ENCODE measurements at regions not wholly inside any gene's neighbourhood (a gene's known extent, or its start where the extent isn't known, plus 50 kb on each side); places are given as distances from the start of the nearest gene placed in this dataset.
A peak's percentile ranks its signal among the peaks of the same experiment; 100 is the strongest.
"Not testable (repeated sequence)": the region's sequence is repeated elsewhere in the genome, so short reads cannot be mapped to it uniquely, and the experiment has no call there.

DNA sequence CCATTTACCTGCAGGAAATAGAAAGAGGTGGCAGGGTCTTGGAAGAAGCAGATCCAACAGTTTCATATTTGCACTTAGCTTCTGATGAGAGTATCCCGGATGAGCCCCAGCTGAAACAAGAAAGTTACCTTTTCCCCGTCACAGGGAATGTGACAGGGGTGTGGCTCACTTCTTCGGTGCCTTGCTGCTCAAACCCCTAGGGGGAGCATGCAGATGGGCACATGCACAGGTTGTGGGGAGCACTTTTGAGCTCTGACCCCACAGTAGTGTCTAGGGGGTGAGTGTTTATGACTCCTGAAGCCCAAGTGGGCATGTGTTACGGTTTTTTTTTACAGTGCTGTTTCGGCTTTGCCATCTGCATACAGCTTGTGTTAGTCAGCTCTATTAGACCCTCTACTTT lies 1221.0 kb downstream of the JRKL start:
- DNase-seq, result no peak

DNA sequence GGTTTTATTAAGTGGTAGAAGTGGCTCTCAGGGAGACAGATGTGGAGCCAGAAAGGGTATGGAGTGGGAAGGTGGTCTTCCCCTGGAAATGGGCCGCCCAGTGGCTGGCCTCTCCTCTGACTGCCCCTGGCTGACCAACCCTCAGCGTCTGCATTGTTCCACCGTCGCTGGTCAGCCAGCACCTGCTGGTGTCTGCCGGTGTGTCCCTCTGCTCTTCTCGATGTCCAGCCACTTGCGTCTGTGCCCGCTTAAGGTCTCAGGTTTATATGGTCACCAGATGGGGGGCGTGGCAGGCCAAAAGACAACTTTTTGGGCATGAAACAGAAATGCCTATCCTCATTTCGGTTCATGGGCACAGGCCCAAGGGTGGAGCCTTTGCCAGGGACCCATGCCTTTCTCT lies 1221.5 kb downstream of the JRKL start:
- DNase-seq, result no peak

GRCh38 chr11:97614606-97615005 lies 1224.8 kb downstream of the JRKL start:
- no peak for DNase-seq

- DNase-seq, result no peak
Observed at GRCh38 chr11:97615546-97615945, 1225.7 kb downstream of the JRKL start.

GRCh38 chr11:97617031-97617430 lies 1227.2 kb downstream of the JRKL start:
- DNase-seq, result no peak

DNA sequence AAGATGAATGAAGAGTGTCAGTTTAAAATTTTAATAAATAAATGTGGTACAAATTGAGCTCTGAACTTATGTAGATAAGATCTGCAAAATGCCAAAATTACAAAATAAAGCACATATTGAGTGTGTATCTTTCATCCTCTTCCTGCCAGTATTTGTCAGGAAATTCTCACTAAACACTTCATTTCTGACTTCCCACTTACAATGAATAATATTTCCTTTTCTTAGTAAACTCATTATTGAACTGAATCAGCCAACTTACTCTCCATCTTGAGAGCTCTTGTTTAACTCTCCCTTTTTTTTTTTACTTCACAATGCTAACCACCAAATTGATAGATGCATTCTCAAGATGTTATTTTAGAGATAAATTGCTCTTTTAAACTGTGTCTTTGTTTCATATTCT lies 1230.2 kb downstream of the JRKL start:
- DNase-seq, result no peak

DNA sequence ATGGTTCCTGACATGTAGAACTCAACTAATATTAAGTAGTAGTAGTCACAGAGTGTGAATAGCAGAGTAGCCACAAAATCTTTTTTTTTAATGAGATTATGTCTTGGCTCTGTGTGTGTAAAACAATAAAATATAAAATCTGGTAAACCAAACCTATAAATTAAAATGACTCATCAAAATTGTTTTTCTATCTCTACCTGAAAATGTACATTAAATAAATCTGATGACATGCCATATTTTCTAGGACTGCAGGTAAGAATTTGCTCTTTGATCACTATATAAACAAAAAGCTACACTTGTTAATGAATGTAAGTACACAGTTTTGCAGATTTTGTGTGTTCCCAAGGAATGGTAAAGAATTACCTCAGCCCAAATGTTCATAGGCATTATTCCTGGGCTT lies 1231.5 kb downstream of the JRKL start:
- no peak for DNase-seq

DNA sequence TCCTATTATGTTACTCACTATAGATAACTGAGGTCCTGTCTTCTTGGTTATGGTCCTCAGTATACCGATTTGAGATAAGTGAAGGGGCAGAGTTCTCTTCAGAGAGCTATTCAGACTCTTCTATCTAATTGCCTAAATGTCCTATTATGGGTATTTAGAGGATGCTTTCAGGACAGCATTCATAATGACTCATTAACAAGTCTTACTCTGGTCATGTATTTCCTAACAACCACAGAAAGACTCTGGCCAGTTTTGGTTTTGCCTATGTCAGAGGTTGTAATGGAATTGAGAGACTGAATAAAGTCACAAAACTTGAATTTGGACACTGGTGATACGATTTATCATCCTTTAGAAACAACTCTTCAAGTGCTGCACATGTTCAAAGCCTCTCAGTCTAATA lies 1233.0 kb downstream of the JRKL start:
- DNase-seq, result no peak

DNA sequence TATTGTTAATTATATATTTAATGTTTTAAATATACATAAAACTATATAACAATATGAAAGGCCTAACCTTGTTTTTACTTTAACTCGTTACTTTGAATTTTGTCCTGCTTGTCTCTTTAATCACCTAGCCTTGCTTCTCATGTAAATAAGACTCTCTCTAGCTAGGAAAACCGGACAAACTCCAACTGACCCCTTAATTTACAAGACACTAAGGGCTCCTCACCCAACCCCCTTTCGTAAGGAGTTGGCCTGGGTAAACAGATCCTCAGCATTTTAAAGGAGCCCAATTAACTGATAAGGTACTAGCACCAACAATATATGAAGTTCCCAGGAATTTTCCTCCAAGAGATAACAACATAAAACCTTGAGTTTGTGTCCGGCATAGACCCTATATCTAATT lies 1246.9 kb downstream of the JRKL start:
- not testable (repeated sequence) for DNase-seq

DNA sequence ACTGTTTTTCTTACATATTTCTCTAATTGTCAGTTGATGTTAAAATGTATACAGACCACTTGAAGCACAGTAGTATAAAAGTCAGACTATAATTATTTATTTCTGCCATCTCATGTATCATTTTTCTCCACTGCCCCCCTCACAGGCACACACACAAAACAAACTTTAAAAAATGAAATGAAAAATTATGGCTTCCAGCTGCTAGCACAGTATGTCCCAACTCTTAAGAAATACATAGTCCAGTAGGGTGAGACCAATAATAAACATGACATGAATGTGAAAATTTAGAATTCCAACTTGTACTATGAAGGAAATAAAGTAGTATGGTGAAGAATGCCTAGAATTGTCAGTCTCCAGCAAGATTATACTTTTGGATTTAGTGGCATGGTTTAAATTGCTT lies 1247.9 kb downstream of the JRKL start:
- DNase-seq, result no peak

DNA sequence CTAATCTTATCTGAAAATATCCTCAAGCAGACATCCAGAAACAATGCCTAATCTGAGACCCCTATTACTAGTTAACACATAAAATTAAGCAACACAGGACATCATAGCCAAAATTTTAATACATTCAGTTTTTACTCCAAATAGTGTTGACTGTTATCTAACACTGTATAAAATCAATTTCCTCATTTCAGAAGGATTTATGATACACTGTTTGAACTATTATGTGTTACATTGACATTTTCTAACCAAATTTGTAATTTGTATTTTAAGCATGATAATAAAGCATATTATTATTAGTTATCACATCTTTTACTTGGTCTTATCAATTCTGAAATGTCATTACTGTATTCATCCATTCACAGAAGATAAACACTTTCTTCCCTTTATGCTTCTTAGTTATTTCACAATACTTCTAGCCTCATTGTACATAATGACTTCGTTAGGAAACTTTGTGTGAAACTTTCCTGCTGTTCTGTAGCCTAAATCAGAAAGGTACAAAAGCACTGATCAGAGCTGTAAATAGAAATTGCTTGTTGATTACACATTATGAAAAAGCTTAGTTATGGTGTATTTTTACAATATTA lies 1248.9 kb downstream of the JRKL start:
- no peak for DNase-seq

GRCh38 chr11:97641988-97642387 lies 1252.2 kb downstream of the JRKL start:
- DNase-seq, result no peak

DNA sequence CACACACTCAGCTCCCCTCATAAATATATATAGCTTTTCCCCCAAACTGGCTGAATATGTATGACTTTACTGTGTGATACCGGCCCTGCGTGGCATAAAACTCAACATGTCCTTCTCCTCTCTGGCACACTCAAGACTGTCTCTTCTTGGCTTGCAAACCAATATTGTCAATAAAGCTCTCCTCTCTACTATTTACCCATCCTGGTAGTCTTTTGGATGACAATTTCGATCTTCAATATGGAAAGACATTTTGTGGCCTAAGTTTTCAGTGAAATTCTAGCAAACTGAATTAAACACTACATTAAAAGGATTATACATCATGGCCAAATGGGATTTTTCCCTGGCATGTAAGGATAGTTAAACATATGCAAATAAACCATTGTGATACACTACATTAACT lies 1255.9 kb downstream of the JRKL start:
- no peak for DNase-seq

- DNase-seq, result no peak
Observed at GRCh38 chr11:97656356-97656755, 1266.5 kb downstream of the JRKL start.

- DNase-seq, result no peak
Observed at GRCh38 chr11:97657852-97658251, 1268.0 kb downstream of the JRKL start.

GRCh38 chr11:97667057-97667456 lies 1277.2 kb downstream of the JRKL start:
- no peak for DNase-seq

GRCh38 chr11:97683733-97684132 lies 1293.9 kb downstream of the JRKL start:
- no peak for DNase-seq

GRCh38 chr11:97684486-97685439 lies 1295.0 kb downstream of the JRKL start:
- no peak for DNase-seq

DNA sequence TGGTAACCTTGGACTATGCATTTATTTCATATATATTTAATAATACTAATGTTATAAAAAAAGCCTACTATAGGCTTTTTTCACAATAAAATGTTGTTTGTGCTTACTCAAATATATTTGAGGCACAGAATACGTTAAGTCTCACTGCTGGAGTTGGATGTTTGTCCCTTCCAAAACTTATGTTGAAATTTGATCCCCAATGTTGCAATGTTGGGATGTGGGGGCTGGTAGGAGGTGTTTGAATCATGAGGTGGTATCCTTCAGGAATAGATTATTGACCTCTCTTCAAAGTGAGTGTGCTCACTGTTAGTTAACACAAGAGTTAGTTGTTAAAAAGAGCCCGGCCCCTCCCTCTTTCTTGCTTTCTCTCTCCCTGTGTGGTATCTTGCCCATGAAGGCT lies 1295.9 kb downstream of the JRKL start:
- DNase-seq, result no peak

- no peak for DNase-seq
Observed at GRCh38 chr11:97687111-97687510, 1297.3 kb downstream of the JRKL start.

DNA sequence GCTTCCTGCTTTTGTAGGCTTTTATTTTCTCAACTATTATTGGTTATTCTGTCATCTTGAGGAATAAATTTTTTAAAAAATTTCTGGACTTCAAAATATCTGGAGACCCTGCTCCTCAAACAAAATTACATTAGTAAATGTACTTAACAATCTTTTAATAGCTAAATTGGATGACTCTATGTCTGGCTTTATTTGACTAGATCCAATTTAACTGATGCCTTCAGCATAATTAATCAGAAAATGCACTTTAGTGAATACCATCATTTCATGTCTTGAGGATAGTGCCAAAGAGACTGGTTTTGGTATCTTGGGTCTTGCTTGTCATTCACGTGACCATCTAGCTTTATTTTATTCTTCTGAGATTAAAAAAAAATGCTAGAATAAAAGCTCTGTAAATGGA lies 1301.2 kb downstream of the JRKL start:
- no peak for DNase-seq

DNA sequence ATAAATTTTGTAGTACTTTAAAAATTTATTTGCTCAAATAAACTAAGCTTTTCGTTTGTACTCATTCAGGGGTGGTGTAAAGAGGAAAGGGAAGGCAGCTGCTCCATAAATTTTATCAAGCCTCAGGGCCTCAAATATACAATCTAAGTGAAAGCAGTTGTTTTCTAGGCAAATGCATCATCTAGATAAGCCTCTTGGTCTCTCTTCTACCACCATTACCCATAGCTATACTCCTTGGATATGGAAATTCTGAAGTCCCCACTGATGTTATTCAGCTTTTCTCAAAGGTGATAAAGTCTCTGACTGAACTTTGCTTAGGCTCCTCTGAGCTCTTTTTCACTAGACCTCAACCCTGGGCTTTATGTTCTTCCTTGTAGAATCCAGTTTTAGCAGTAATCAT lies 1313.1 kb downstream of the JRKL start:
- peak in 1 of 3 experiments; percentile 17 for DNase-seq

GRCh38 chr11:97703851-97704250 lies 1314.0 kb downstream of the JRKL start:
- DNase-seq, result no peak

DNA sequence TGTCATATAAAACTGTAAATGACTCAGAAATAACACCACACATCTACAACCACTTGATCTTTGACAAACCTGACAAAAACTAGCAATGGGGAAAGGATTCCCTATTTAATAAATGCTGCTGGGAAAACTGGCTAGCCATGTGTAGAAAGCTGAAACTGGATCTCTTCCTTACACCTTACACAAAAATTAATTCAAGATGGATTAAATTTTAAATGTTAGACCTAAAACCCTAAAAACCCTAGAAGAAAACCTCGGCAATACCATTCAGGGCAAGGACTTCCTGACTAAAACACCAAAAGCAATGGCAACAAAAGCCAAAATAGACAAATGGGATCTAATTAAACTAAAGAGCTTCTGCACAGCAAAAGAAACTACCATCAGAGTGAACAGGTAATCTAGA lies 1315.3 kb upstream of the CNTN5 start:
- DNase-seq, result peak in 2 of 3 experiments; percentile 20 to 21

DNA sequence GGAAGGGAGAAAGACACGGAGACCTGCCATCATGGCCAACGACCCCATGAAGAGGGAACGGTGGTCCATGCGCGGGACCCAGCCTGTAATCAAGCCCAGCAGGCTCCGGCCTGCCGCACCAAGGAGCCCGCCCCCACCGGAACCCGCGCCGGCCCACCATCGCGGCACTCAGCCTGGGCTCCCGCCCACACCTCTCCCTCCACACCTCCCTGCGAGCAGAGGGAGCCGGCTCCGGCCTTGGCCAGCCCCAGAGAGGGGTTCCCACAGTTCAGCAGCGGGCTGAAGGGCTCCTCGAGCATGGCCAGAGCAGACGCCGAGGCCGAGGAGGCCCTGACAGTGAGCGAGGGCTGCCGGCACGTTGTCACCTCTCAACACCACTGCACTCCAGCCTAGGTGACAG lies 1302.8 kb upstream of the CNTN5 start:
- no peak for DNase-seq
